K562 (cell line): ENCODE measurements at regions not wholly inside any gene's neighbourhood (a gene's known extent, or its start where the extent isn't known, plus 50 kb on each side); places are given as distances from the start of the nearest gene placed in this dataset.

Experiments
- FOXJ3 ChIP-seq: sonication (generic); formaldehyde crosslinking; IDR thresholded peaks from 2 replicates; pipeline ENCODE4 v1.4.0; 2020; ENCODE audit warnings: mild to moderate bottlenecking, missing genetic modification reagents
- MAX ChIP-seq: sonication (generic); formaldehyde crosslinking; IDR thresholded peaks from 2 replicates; pipeline ENCODE4 v1.9.0; 2022; ENCODE audit warnings: mild to moderate bottlenecking, missing genetic modification reagents
- ZNF3 ChIP-seq: fragments of 250-450 bp; sonication (Bioruptor Pico); IDR thresholded peaks from 2 replicates; pipeline ENCODE4 v1.5.0; 2021; ENCODE audit warnings: mild to moderate bottlenecking, moderate library complexity

GRCh38 chr6:118720125-118720473 lies 68.7 kb upstream of the CEP85L start:
- TF ChIP-seq FOXJ3 (no peak), ZNF3 (CRISPR knock-in tag) (no peak), MAX (CRISPR knock-in tag) (no peak)
